ENCODE measurements at regions not wholly inside any gene's neighbourhood (a gene's known extent, or its start where the extent isn't known, plus 50 kb on each side); places are given as distances from the start of the nearest gene placed in this dataset.

- Histone ChIP-seq H3K4me3 (replicated peaks in 1 of 2; ENCODE audit: low read depth in 1 of 2, low read length in 2 of 2) (no peak overlapping the region), H4K20me1 (ENCODE audit: insufficient read depth) (no peaks in the 10 kb centered on the region), H3K27me3 (ENCODE audit: insufficient read depth, low read length) (no peaks in the 10 kb centered on the region), H3K4me1 (ENCODE audit: control insufficient read depth in 1 of 2, insufficient read depth in 2 of 2, low read length in 2 of 2) (no peaks in the 10 kb centered on the region), H3K27ac (ENCODE audit: low read depth, low read length) (no peak overlapping the region), H3K9me2 (ENCODE audit: insufficient read depth) (no peaks in the 10 kb centered on the region), H3K4me2 (ENCODE audit: low read length) (no peak overlapping the region), H3K9ac (ENCODE audit: low read length) (no peak overlapping the region), H3K9me3 (ENCODE audit: control insufficient read depth in 1 of 2, insufficient read depth in 1 of 2, low read depth in 1 of 2, low read length in 2 of 2) (no peaks in the 10 kb centered on the region), H3K36me3 (ENCODE audit: control insufficient read depth in 1 of 2, insufficient read depth in 2 of 2, low read length in 2 of 2) (no peaks in the 10 kb centered on the region), H2AFZ (ENCODE audit: low read depth, low read length, poor library complexity, severe bottlenecking) (no peak overlapping the region), H3K79me2 (ENCODE audit: insufficient read depth, low read length) (no peaks in the 10 kb centered on the region)
- ATAC-seq = no peak
- no TSS peak for BruUV-seq (replicated peaks)
- no peak for TF ChIP-seq SRF (IDR thresholded peaks at IDR 0.05; ENCODE audit: low read depth)
- no peak for TF ChIP-seq TCF7L2 (IDR thresholded peaks at IDR 0.05; ENCODE audit: borderline replicate concordance, extremely low read depth, insufficient read depth, insufficient read length)
- TF ChIP-seq ZNF274 (IDR thresholded peaks at IDR 0.05; ENCODE audit: low read depth, low read length) = no peak
- TF ChIP-seq CBX3 (IDR thresholded peaks at IDR 0.05; ENCODE audit: low read depth) = no peak
- no peak for TF ChIP-seq RAD21 (IDR thresholded peaks at IDR 0.05; ENCODE audit: low read depth)
- TF ChIP-seq SP1 (IDR thresholded peaks at IDR 0.05; ENCODE audit: low read depth) = no peak
- no peak for TF ChIP-seq CTCF (IDR thresholded peaks at IDR 0.05 in 2 of 3, conservative IDR thresholded peaks at IDR 0.05 in 1 of 3; ENCODE audit: borderline replicate concordance in 1 of 3, insufficient read depth in 1 of 3, low read depth in 2 of 3, low read length in 2 of 3)
- TF ChIP-seq POLR2A (IDR thresholded peaks at IDR 0.05; ENCODE audit: borderline replicate concordance, extremely low read depth, insufficient read depth, insufficient read length) = no peak
- no peak for TF ChIP-seq POLR2AphosphoS5 (IDR thresholded peaks at IDR 0.05; ENCODE audit: low read depth, low read length)
- TF ChIP-seq FOSL1 (IDR thresholded peaks at IDR 0.05; ENCODE audit: low read depth) = no peak
- TF ChIP-seq EZH2phosphoT487 (IDR thresholded peaks at IDR 0.05; ENCODE audit: borderline replicate concordance) = no peak
- no peak for TF ChIP-seq CEBPB (IDR thresholded peaks at IDR 0.05; ENCODE audit: low read depth)
- ChIA-PET CTCF (no interaction called here), POLR2A (no interaction called here), RAD21 (ENCODE audit: low non-redundant PET in 1 of 2, low total read pairs in 2 of 2, uncharacterized antibody in 2 of 2, unreplicated experiment in 2 of 2) (no interaction called here)
- DNase-seq (ENCODE audit: low read depth, low spot score) = no peak
- intact Hi-C loops (cut with micrococcal nuclease) = no loop called here
Measured at GRCh38 chr9:111276431-111277128, 53.4 kb downstream of the OR2K2 start.

Measured in HCT116 (cell line).